ENCODE measurements at regions not wholly inside any gene's neighbourhood (a gene's known extent, or its start where the extent isn't known, plus 50 kb on each side); places are given as distances from the start of the nearest gene placed in this dataset.

- H3K4me3 ChIP-seq (ENCODE audit: low read depth in 2 of 2, low read length in 2 of 2), result no peak overlapping the region
- no peaks in the 10 kb centered on the region for H3K36me3 ChIP-seq (ENCODE audit: control insufficient read depth, insufficient read depth, low read length)
- CTCF ChIA-PET, result no interaction called here
- POLR2A ChIA-PET, result interaction anchor here (0.6 kb wide), 1 partner anchor 515 kb away, joined by 6 read pairs; no protein-coding TSS in a partner anchor
- H3K27me3 ChIP-seq (ENCODE audit: control insufficient read depth, insufficient read depth, low read length), result no peaks in the 10 kb centered on the region
- ATAC-seq (no peak), DNase-seq (ENCODE audit: low read depth, low spot score) (no peak)
- in situ Hi-C loops (cut with HindIII; ENCODE audit: low pct_unique_long_range_greater_than_20kb, low sequenced_read_pairs) (no loop called here), intact Hi-C loops (cut with micrococcal nuclease; ENCODE audit: unreplicated experiment) (loop anchor here (5.0 kb wide), 1 partner anchor 110 kb away; no protein-coding TSS in a partner anchor)
- no peaks in the 10 kb centered on the region; the same call in 1 of the 2 replicates for H3K4me1 ChIP-seq (ENCODE audit: control insufficient read depth, insufficient read depth, low read length)
- TF ChIP-seq TCF7L2 (IDR thresholded peaks at IDR 0.05; ENCODE audit: low read depth, low read length) (no peak), REST (IDR thresholded peaks at IDR 0.05; ENCODE audit: insufficient read depth in 1 of 2, low read depth in 2 of 2, low read length in 1 of 2) (no peak), CTCF (IDR thresholded peaks at IDR 0.05) (no peak), SIN3A (IDR thresholded peaks at IDR 0.05; ENCODE audit: borderline replicate concordance, insufficient read depth, low read depth, low read length) (no peak), POLR2AphosphoS5 (IDR thresholded peaks at IDR 0.05; ENCODE audit: low read depth, low read length) (no peak)
- H3K9me3 ChIP-seq (ENCODE audit: control insufficient read depth, insufficient read depth, low read depth, low read length), result no peaks in the 10 kb centered on the region
- H3K27ac ChIP-seq (ENCODE audit: low read length), result no peak overlapping the region
- BruUV-seq (replicated peaks), result no TSS peak
These were observed 155.3 kb downstream of the DDX1 start for GRCh38 chr2:15746703-15747550.

- intact Hi-C loops (cut with micrococcal nuclease; ENCODE audit: unreplicated experiment) (loop anchor here (5.0 kb wide), 1 partner anchor 111 kb away; no protein-coding TSS in a partner anchor), in situ Hi-C loops (cut with HindIII; ENCODE audit: low pct_unique_long_range_greater_than_20kb, low sequenced_read_pairs) (no loop called here)
- CTCF ChIA-PET, result no interaction called here
- Histone ChIP-seq H3K27me3 (ENCODE audit: control insufficient read depth, insufficient read depth, low read length) (no peaks in the 10 kb centered on the region), H3K27ac (ENCODE audit: low read length) (no peak overlapping the region), H3K36me3 (ENCODE audit: control insufficient read depth, insufficient read depth, low read length) (no peaks in the 10 kb centered on the region), H3K9me3 (ENCODE audit: control insufficient read depth, insufficient read depth, low read depth, low read length) (no peaks in the 10 kb centered on the region), H3K4me1 (ENCODE audit: control insufficient read depth, insufficient read depth, low read length) (no peaks in the 10 kb centered on the region; the same call in 1 of the 2 replicates), H3K4me3 (ENCODE audit: low read depth in 2 of 2, low read length in 2 of 2) (no peak overlapping the region)
- TF ChIP-seq CTCF (IDR thresholded peaks at IDR 0.05) (no peak), SIN3A (IDR thresholded peaks at IDR 0.05; ENCODE audit: borderline replicate concordance, insufficient read depth, low read depth, low read length) (no peak), REST (IDR thresholded peaks at IDR 0.05; ENCODE audit: insufficient read depth in 1 of 2, low read depth in 2 of 2, low read length in 1 of 2) (no peak), TCF7L2 (IDR thresholded peaks at IDR 0.05; ENCODE audit: low read depth, low read length) (no peak), POLR2AphosphoS5 (IDR thresholded peaks at IDR 0.05; ENCODE audit: low read depth, low read length) (no peak)
- no peak for DNase-seq (ENCODE audit: low read depth, low spot score)
- POLR2A ChIA-PET, result interaction anchor here (0.6 kb wide), 1 partner anchor 514 kb away, joined by 6 read pairs; no protein-coding TSS in a partner anchor
- no TSS peak for BruUV-seq (replicated peaks)
- no peak for ATAC-seq
These were observed 156.2 kb downstream of the DDX1 start for GRCh38 chr2:15747603-15748471.
